H9 (cell line): ENCODE measurements at regions not wholly inside any gene's neighbourhood (a gene's known extent, or its start where the extent isn't known, plus 50 kb on each side); places are given as distances from the start of the nearest gene placed in this dataset.

Experiments
- DNase-seq: peaks from one replicate; pipeline ENCODE4 v3.0.0-alpha.2; 2017
- H2AFZ ChIP-seq: one replicate; pipeline ENCODE4 v1.6.1; 2013; ENCODE audit warnings: mild to moderate bottlenecking, low read length, control low read depth, moderate library complexity
- H2AK5ac ChIP-seq: 2 replicates; pipeline ENCODE4 v1.6.1; 2013; ENCODE audit warnings: low read length, control low read depth, mixed read lengths; ENCODE audit not compliant: insufficient read length
- H2BK120ac ChIP-seq: one replicate; pipeline ENCODE4 v1.6.1; 2013; ENCODE audit warnings: low read depth, mild to moderate bottlenecking, low read length, control low read depth, inconsistent platforms; ENCODE audit not compliant: poor library complexity, severe bottlenecking
- H2BK12ac ChIP-seq: 2 replicates; pipeline ENCODE4 v1.6.1; 2013; ENCODE audit warnings: low read length, control low read depth, mixed read lengths, low read depth; ENCODE audit not compliant: insufficient read length
- H2BK15ac ChIP-seq: 2 replicates; pipeline ENCODE4 v1.6.1; 2013; ENCODE audit warnings: low read depth, low read length, control low read depth
- H2BK20ac ChIP-seq: one replicate; pipeline ENCODE4 v1.6.1; 2013; ENCODE audit warnings: low read depth, mild to moderate bottlenecking, low read length, control low read depth, inconsistent platforms; ENCODE audit not compliant: poor library complexity, severe bottlenecking
- H2BK5ac ChIP-seq: 2 replicates; pipeline ENCODE4 v1.6.1; 2013; ENCODE audit warnings: low read length, control low read depth, mixed read lengths; ENCODE audit not compliant: insufficient read length
- H3K14ac ChIP-seq: 2 replicates; pipeline ENCODE4 v1.6.1; 2013; ENCODE audit warnings: low read length, control low read depth; ENCODE audit not compliant: insufficient read depth
- H3K18ac ChIP-seq: 2 replicates; pipeline ENCODE4 v1.6.1; 2013; ENCODE audit warnings: low read depth, mild to moderate bottlenecking, mixed read lengths, low read length, control low read depth; ENCODE audit not compliant: insufficient read length
- H3K23ac ChIP-seq: 2 replicates; pipeline ENCODE4 v1.6.1; 2013; ENCODE audit warnings: low read length, control low read depth, mixed read lengths, low read depth; ENCODE audit not compliant: insufficient read length
- H3K23me2 ChIP-seq: 2 replicates; pipeline ENCODE4 v1.6.1; 2013; ENCODE audit warnings: low read depth, mild to moderate bottlenecking, mixed read lengths, low read length, control low read depth; ENCODE audit not compliant: insufficient read length, poor library complexity, severe bottlenecking
- H3K27ac ChIP-seq: 2 replicates; pipeline ENCODE4 v1.5.1; 2013; ENCODE audit warnings: low read length, control low read depth, mixed read lengths, low read depth; ENCODE audit not compliant: insufficient read length
- H3K27me3 ChIP-seq: 2 replicates; pipeline ENCODE4 v1.6.1; 2013; ENCODE audit warnings: low read length, control low read depth, inconsistent platforms; ENCODE audit not compliant: insufficient read depth
- H3K4ac ChIP-seq: 2 replicates; pipeline ENCODE4 v1.6.1; 2013; ENCODE audit warnings: low read depth, mild to moderate bottlenecking, control low read depth, inconsistent platforms, low read length, moderate library complexity
- H3K4me1 ChIP-seq: 2 replicates; pipeline ENCODE4 v1.6.1; 2013; ENCODE audit warnings: low read length, control low read depth, inconsistent platforms; ENCODE audit not compliant: insufficient read depth
- H3K4me2 ChIP-seq: 2 replicates; pipeline ENCODE4 v1.6.1; 2013; ENCODE audit warnings: low read length, control low read depth, mixed read lengths; ENCODE audit not compliant: insufficient read length, insufficient read depth
- H3K56ac ChIP-seq: 2 replicates; pipeline ENCODE4 v1.6.1; 2013; ENCODE audit warnings: low read depth, mild to moderate bottlenecking, mixed read lengths, low read length, control low read depth; ENCODE audit not compliant: insufficient read length
- H3K79me1 ChIP-seq: 2 replicates; pipeline ENCODE4 v1.6.1; 2013; ENCODE audit warnings: low read depth, mild to moderate bottlenecking, moderate library complexity, low read length, control low read depth, inconsistent platforms; ENCODE audit not compliant: insufficient read depth, poor library complexity, severe bottlenecking
- H3K79me2 ChIP-seq: 2 replicates; pipeline ENCODE4 v1.6.1; 2013; ENCODE audit warnings: low read length, control low read depth, inconsistent platforms; ENCODE audit not compliant: insufficient read depth
- H3K9ac ChIP-seq: 2 replicates; pipeline ENCODE4 v1.6.1; 2013; ENCODE audit warnings: low read length, control low read depth, mixed read lengths; ENCODE audit not compliant: insufficient read length; ENCODE audit errors: extremely low read depth
- H3K9me3 ChIP-seq: one replicate; pipeline ENCODE4 v1.6.1; 2013; ENCODE audit warnings: low read depth, low read length, inconsistent platforms; ENCODE audit not compliant: control insufficient read depth
- H3T11ph ChIP-seq: one replicate; pipeline ENCODE4 v1.6.1; 2013; ENCODE audit warnings: mild to moderate bottlenecking, low read length, control low read depth, inconsistent platforms
- H4K20me1 ChIP-seq: one replicate; pipeline ENCODE4 v1.6.1; 2013; ENCODE audit not compliant: control insufficient read depth, insufficient read length, insufficient read depth
- H4K5ac ChIP-seq: 2 replicates; pipeline ENCODE4 v1.6.1; 2013; ENCODE audit warnings: low read depth, mild to moderate bottlenecking, mixed read lengths, low read length, control low read depth; ENCODE audit not compliant: insufficient read length
- H4K8ac ChIP-seq: replicated peaks from 2 replicates; pipeline ENCODE4 v1.6.1; 2013; ENCODE audit warnings: low read length, control low read depth, mixed read lengths, low read depth; ENCODE audit not compliant: insufficient read length
- H4K91ac ChIP-seq: 2 replicates; pipeline ENCODE4 v1.6.1; 2013; ENCODE audit warnings: low read depth, mild to moderate bottlenecking, moderate library complexity, mixed read lengths, low read length, control low read depth; ENCODE audit not compliant: insufficient read length
- H3K27ac Mint-ChIP-seq, 3 experiments: 2 replicates in 2 of 3; 3 replicates in 1 of 3; pipeline ENCODE4 v1.8.0; 2020 to 2021; ENCODE audit warnings: mixed read lengths in 3 of 3, mild to moderate bottlenecking in 1 of 3, moderate library complexity in 1 of 3
- H3K27me3 Mint-ChIP-seq: 2 replicates; pipeline ENCODE4 v1.8.0; 2021; ENCODE audit warnings: low read depth, mild to moderate bottlenecking, moderate library complexity, mixed read lengths
- H3K36me3 Mint-ChIP-seq, 3 experiments: 2 replicates in 2 of 3; 3 replicates in 1 of 3; pipeline ENCODE4 v1.8.0; 2020 to 2021; ENCODE audit warnings: low read depth in 3 of 3, mixed read lengths in 3 of 3; ENCODE audit not compliant: insufficient read depth in 1 of 3
- H3K4me1 Mint-ChIP-seq, 2 experiments: 2 replicates each; pipeline ENCODE4 v1.8.0; 2020; ENCODE audit warnings: mixed read lengths in 2 of 2
- H3K4me3 Mint-ChIP-seq, 2 experiments: 2 replicates in 1 of 2; 3 replicates in 1 of 2; pipeline ENCODE4 v1.8.0; 2020 to 2021; ENCODE audit warnings: mild to moderate bottlenecking in 2 of 2, mixed read lengths in 2 of 2, moderate library complexity in 1 of 2
- H3K9me3 Mint-ChIP-seq, 2 experiments: 2 replicates in 1 of 2; 3 replicates in 1 of 2; pipeline ENCODE4 v1.8.0; 2020; ENCODE audit warnings: mild to moderate bottlenecking in 2 of 2, mixed read lengths in 2 of 2, moderate library complexity in 1 of 2
- TF ChIP-seq, protein P1 (sequence below): fragments of 200-600 bp; sonication (generic); conservative IDR thresholded peaks from 3 replicates; pipeline ENCODE4 v1.8.0; 2021; ENCODE audit warnings: antibody characterized with exemption, mild to moderate bottlenecking

DNA sequence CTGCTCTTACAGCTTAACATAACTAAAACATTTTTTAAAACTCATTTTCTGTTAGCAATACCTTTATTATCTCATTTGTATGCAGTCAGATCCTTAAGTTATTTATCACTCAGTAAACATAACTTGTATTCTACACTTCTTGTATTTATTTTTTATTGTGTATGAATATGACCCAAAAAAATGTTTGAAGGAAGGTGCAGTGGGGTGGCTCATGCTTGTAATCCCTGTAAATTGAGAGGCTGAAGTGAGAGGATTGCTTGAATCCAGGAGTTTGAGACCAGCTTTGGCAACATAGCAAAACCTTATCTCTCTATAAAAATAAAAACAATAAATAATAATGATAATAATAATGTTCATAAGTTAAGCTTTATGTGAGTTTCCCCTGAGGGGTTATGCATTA is 1004.8 kb downstream of the SLITRK5 start:
- DNase-seq: no peak
- Mint-ChIP-seq H3K4me1 (no peaks in the 10 kb centered on the region), H3K4me3 (no peak overlapping the region), H3K27ac (no peak overlapping the region), H3K36me3 (no peaks in the 10 kb centered on the region), H3K27me3 (no peaks in the 10 kb centered on the region), H3K9me3 (no peaks in the 10 kb centered on the region; a peak in 1 of 5 replicates)
- no peak overlapping the region for H4K91ac ChIP-seq
- H3K4me1 ChIP-seq: no peaks in the 10 kb centered on the region
- no peak overlapping the region for H3K18ac ChIP-seq
- TF ChIP-seq, protein P1, sequence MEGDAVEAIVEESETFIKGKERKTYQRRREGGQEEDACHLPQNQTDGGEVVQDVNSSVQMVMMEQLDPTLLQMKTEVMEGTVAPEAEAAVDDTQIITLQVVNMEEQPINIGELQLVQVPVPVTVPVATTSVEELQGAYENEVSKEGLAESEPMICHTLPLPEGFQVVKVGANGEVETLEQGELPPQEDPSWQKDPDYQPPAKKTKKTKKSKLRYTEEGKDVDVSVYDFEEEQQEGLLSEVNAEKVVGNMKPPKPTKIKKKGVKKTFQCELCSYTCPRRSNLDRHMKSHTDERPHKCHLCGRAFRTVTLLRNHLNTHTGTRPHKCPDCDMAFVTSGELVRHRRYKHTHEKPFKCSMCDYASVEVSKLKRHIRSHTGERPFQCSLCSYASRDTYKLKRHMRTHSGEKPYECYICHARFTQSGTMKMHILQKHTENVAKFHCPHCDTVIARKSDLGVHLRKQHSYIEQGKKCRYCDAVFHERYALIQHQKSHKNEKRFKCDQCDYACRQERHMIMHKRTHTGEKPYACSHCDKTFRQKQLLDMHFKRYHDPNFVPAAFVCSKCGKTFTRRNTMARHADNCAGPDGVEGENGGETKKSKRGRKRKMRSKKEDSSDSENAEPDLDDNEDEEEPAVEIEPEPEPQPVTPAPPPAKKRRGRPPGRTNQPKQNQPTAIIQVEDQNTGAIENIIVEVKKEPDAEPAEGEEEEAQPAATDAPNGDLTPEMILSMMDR: no peak
- no peak overlapping the region for H2AK5ac ChIP-seq
- H3K79me1 ChIP-seq: no peaks in the 10 kb centered on the region
- no peaks in the 10 kb centered on the region for H4K20me1 ChIP-seq
- no peak overlapping the region for H3K4ac ChIP-seq
- H3K79me2 ChIP-seq: no peaks in the 10 kb centered on the region
- H3K56ac ChIP-seq: no peak overlapping the region
- no peaks in the 10 kb centered on the region for H3K9me3 ChIP-seq
- H3K27me3 ChIP-seq: no peaks in the 10 kb centered on the region
- no peak overlapping the region for H2BK5ac ChIP-seq
- no peak overlapping the region for H3K9ac ChIP-seq
- no peak overlapping the region for H2AFZ ChIP-seq
- H3T11ph ChIP-seq: no peak overlapping the region
- no peak overlapping the region for H2BK12ac ChIP-seq
- H2BK120ac ChIP-seq: no peak overlapping the region
- H3K4me2 ChIP-seq: no peak overlapping the region
- H3K14ac ChIP-seq: no peak overlapping the region
- H3K23ac ChIP-seq: no peak overlapping the region
- no peak overlapping the region for H4K5ac ChIP-seq
- H2BK15ac ChIP-seq: no peak overlapping the region
- no peak overlapping the region for H3K27ac ChIP-seq
- no peak overlapping the region for H4K8ac ChIP-seq
- H2BK20ac ChIP-seq: no peak overlapping the region
- H3K23me2 ChIP-seq: no peaks in the 10 kb centered on the region
